ENCODE measurements at regions not wholly inside any gene's neighbourhood (a gene's known extent, or its start where the extent isn't known, plus 50 kb on each side); places are given as distances from the start of the nearest gene placed in this dataset.

- no peak for DNase-seq
These were observed 90.1 kb upstream of the LRP1B start for GRCh38 chr2:142220901-142221300.

GRCh38 chr2:142220239-142220638, 89.4 kb upstream of the LRP1B start:
- DNase-seq = no peak

- DNase-seq = no peak
These were observed 87.7 kb upstream of the LRP1B start for GRCh38 chr2:142218471-142218870.

- no peak for DNase-seq
These were observed 87.0 kb upstream of the LRP1B start for GRCh38 chr2:142217804-142218203.

GRCh38 chr2:142200062-142200461, 69.2 kb upstream of the LRP1B start:
- DNase-seq = no peak

- no peak for DNase-seq
These were observed 68.3 kb upstream of the LRP1B start for GRCh38 chr2:142199073-142199472.

- DNase-seq = no peak
These were observed 60.0 kb upstream of the LRP1B start for GRCh38 chr2:142190805-142191204.

GRCh38 chr2:142189501-142189900, 58.7 kb upstream of the LRP1B start:
- DNase-seq = no peak

GRCh38 chr2:142188562-142188961, 57.7 kb upstream of the LRP1B start:
- DNase-seq = no peak

GRCh38 chr2:142180820-142181533, 50.2 kb upstream of the LRP1B start:
- DNase-seq = no peak
